Psoas muscle (tissue), 7 donors: ENCODE measurements at regions not wholly inside any gene's neighbourhood (a gene's known extent, or its start where the extent isn't known, plus 50 kb on each side); places are given as distances from the start of the nearest gene placed in this dataset.

ENCODE experiments used
- ATAC-seq, 4 donors: fragments of 200-7000 bp; cut with Tn5 transposase; one replicate each; pipeline ENCODE4 v1.9.1; 2020; ENCODE audit warnings: moderate library complexity in 3 of 4, mild to moderate bottlenecking in 2 of 4
- DNase-seq, 2 donors: peaks; one replicate each; pipeline ENCODE4 v3.0.0-alpha.2; 2020
- H3K27ac ChIP-seq: fragments of 200-600 bp; one replicate; pipeline ENCODE4 v1.8.0; 2022
- H3K27me3 ChIP-seq, 3 donors: fragments of 200-600 bp in 1 of 3; one replicate each; pipeline versions ENCODE4 v1.6.1 to v1.8.0; 2013 to 2022; ENCODE audit warnings: low read length in 2 of 3, mild to moderate bottlenecking in 2 of 3, moderate library complexity in 1 of 3; ENCODE audit not compliant: insufficient read depth in 3 of 3
- H3K36me3 ChIP-seq, 2 donors: fragments of 200-600 bp in 1 of 2; one replicate each; pipeline versions ENCODE4 v1.6.1 to v1.8.0; 2013 to 2022; ENCODE audit warnings: low read depth in 1 of 2, mild to moderate bottlenecking in 1 of 2, moderate library complexity in 1 of 2; ENCODE audit not compliant: insufficient read depth in 1 of 2
- H3K4me1 ChIP-seq: fragments of 200-600 bp; one replicate; pipeline ENCODE4 v1.8.0; 2022
- H3K4me3 ChIP-seq: fragments of 200-600 bp; one replicate; pipeline ENCODE4 v1.8.0; 2022; ENCODE audit warnings: mild to moderate bottlenecking
- H3K9me3 ChIP-seq: fragments of 200-600 bp; one replicate; pipeline ENCODE4 v1.8.0; 2022
- WGBS, 3 donors: extraction: QIAGEN DNeasy Blood & Tissue Kit; methylation state at CpG; one replicate each; pipeline versions ENCODE4 v1.1.6 to v1.1.7; 2013; 5-methylcytosine and 5-hydroxymethylcytosine counted together
- intact Hi-C, 2 donors: fragments of 100-400 bp; cut with DNase I; formaldehyde crosslinking; loops; one replicate each; pipeline versions ENCODE4 v1.11.0 to v1.14.2; 2022
- TF ChIP-seq, protein P1 (sequence below): fragments of 200-600 bp; IDR thresholded peaks from one replicate; pipeline ENCODE4 v1.8.0; 2022; ENCODE audit warnings: antibody characterized with exemption
- donor health status: healthy with polysubstance abuse.
- donor health status: DM: no; HTN: no; CAD: no; lungs with moderate emphysema.
- donor health status: Bipolar disorder and iron deficiency.
- donor health status: healthy.
- donor health status: DM: yes; HTN: yes; CAD: no.
- donor health status: DM: no; HTN: no; CAD: no.
- donor health status: DM: yes; HTN: yes; CAD: no.

- Histone ChIP-seq H3K27me3 (no peaks in the 10 kb centered on the region), H3K36me3 (no peaks in the 10 kb centered on the region), H3K4me1 (no peaks in the 10 kb centered on the region), H3K27ac (no peak overlapping the region), H3K9me3 (no peaks in the 10 kb centered on the region), H3K4me3 (no peak overlapping the region)
- DNase-seq (no peak), ATAC-seq (no peak)
- intact Hi-C loops, result no loop called here
- TF ChIP-seq, protein P1, sequence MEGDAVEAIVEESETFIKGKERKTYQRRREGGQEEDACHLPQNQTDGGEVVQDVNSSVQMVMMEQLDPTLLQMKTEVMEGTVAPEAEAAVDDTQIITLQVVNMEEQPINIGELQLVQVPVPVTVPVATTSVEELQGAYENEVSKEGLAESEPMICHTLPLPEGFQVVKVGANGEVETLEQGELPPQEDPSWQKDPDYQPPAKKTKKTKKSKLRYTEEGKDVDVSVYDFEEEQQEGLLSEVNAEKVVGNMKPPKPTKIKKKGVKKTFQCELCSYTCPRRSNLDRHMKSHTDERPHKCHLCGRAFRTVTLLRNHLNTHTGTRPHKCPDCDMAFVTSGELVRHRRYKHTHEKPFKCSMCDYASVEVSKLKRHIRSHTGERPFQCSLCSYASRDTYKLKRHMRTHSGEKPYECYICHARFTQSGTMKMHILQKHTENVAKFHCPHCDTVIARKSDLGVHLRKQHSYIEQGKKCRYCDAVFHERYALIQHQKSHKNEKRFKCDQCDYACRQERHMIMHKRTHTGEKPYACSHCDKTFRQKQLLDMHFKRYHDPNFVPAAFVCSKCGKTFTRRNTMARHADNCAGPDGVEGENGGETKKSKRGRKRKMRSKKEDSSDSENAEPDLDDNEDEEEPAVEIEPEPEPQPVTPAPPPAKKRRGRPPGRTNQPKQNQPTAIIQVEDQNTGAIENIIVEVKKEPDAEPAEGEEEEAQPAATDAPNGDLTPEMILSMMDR, result no peak
- 87 to 91% (median 88%) methylated on average over 4 of the region's 4 CpGs for whole genome bisulfite sequencing, 3 donors
Measured at GRCh38 chr6:112841553-112842329, 494.6 kb downstream of the RFPL4B start.

- ATAC-seq (no peak), DNase-seq (no peak)
- no peak overlapping the region for H3K4me3 ChIP-seq
- intact Hi-C loops, result no loop called here
- no peaks in the 10 kb centered on the region for H3K27me3 ChIP-seq
- no peak overlapping the region for H3K27ac ChIP-seq
- H3K4me1 ChIP-seq, result no peaks in the 10 kb centered on the region
- H3K9me3 ChIP-seq, result no peaks in the 10 kb centered on the region
- H3K36me3 ChIP-seq, result no peaks in the 10 kb centered on the region
- TF ChIP-seq, protein P1, result no peak
Measured at GRCh38 chr6:112842330-112842685, 495.2 kb downstream of the RFPL4B start.

DNA sequence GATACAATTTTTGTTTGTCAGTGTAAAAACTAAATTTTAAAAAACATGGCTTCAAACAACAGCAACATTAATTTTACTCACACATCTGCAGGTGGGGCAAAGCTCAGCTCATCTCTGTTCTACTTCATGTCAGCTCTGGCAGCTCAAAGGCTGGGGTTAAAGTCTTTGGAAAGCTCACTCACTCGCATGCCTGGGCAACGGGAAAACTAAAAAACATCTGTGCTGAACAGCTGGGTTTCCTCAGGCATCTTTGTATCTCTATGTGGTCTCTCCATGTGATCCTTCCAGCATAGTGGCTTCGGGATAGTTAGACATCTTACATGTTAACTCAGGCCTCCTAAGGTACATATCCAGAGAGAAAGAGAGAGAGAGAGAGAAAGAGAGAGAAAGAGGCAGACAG, 499.6 kb downstream of the RFPL4B start:
- Histone ChIP-seq H3K4me1 (no peaks in the 10 kb centered on the region), H3K36me3 (no peaks in the 10 kb centered on the region), H3K9me3 (no peaks in the 10 kb centered on the region), H3K4me3 (no peak overlapping the region), H3K27ac (no peak overlapping the region), H3K27me3 (no peaks in the 10 kb centered on the region)
- TF ChIP-seq, protein P1, result no peak
- intact Hi-C loops, result no loop called here
- no peak for ATAC-seq
- WGBS, 3 donors, result 16 to 29% (median 23%) methylated on average over 3 of the region's 3 CpGs
- no peak for DNase-seq

DNA sequence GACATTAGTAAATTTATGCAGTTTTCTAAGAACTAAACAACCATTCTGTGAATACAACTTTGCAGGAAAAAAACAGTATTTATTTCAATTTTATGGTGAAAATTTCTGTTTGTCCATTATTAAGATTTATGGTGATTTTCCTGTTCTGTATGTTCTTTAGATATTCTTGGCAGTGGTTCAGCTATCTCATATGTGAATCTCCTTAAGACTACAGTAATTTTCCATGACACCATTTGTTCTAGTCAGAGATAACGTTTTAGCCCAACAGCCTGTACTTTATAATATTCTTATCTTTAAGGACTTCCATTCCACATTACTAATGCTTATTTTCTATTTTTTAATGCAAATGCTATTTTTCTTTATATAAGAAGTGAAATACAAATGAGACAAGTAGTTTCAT, 504.0 kb downstream of the RFPL4B start:
- Histone ChIP-seq H3K27ac (no peak overlapping the region), H3K4me3 (no peak overlapping the region), H3K36me3 (no peaks in the 10 kb centered on the region), H3K9me3 (no peaks in the 10 kb centered on the region), H3K27me3 (no peaks in the 10 kb centered on the region), H3K4me1 (no peaks in the 10 kb centered on the region)
- 22 to 40% (median 36%) methylated on average over 1 of the region's 1 CpG for WGBS, 3 donors
- ATAC-seq, result no peak
- DNase-seq, result no peak
- intact Hi-C loops, result no loop called here
- TF ChIP-seq, protein P1, result no peak

- Histone ChIP-seq H3K27me3 (no peaks in the 10 kb centered on the region), H3K36me3 (no peaks in the 10 kb centered on the region), H3K27ac (no peak overlapping the region), H3K9me3 (no peaks in the 10 kb centered on the region), H3K4me1 (no peaks in the 10 kb centered on the region), H3K4me3 (no peak overlapping the region)
- TF ChIP-seq, protein P1, result no peak
- DNase-seq, result no peak
- ATAC-seq, result no peak
- intact Hi-C loops, result no loop called here
- 85 to 89% (median 89%) methylated on average over 2 of the region's 2 CpGs for WGBS, 3 donors
Measured at GRCh38 chr6:112853162-112853561, 506.0 kb downstream of the RFPL4B start.
